Activated CD4-positive, alpha-beta T cell treated with anti-CD3 and anti-CD28 coated beads, Interleukin-2, amount 10 ng/mL, durations not matched to agents 7 days and 5 days (primary cell): ENCODE measurements at regions not wholly inside any gene's neighbourhood (a gene's known extent, or its start where the extent isn't known, plus 50 kb on each side); places are given as distances from the start of the nearest gene placed in this dataset.

Experiments used
- CTCF ChIA-PET: fragments of 350-600 bp; sonication (Branson Sonifier 250); formaldehyde crosslinking; loops from one replicate; lab custom pipeline; 2021; ENCODE audit warnings: antibody characterized with exemption; lab: Charles Lee
- POLR2A ChIA-PET: fragments of 350-600 bp; sonication (Branson Sonifier 250); formaldehyde crosslinking; loops from one replicate; lab custom pipeline; 2021; ENCODE audit warnings: antibody characterized with exemption; lab: Charles Lee
- DNase-seq: peaks from one replicate; pipeline ENCODE4 v3.0.0-alpha.2; 2020
- H3K27ac Mint-ChIP-seq: one replicate; pipeline ENCODE4 v1.8.0; 2021; ENCODE audit warnings: mild to moderate bottlenecking, moderate library complexity, mixed read lengths
- H3K27me3 Mint-ChIP-seq: one replicate; pipeline ENCODE4 v1.8.0; 2021; ENCODE audit warnings: mixed read lengths
- H3K36me3 Mint-ChIP-seq: one replicate; pipeline ENCODE4 v1.8.0; 2021; ENCODE audit warnings: low read depth, mixed read lengths
- H3K4me1 Mint-ChIP-seq: one replicate; pipeline ENCODE4 v1.8.0; 2021; ENCODE audit warnings: mixed read lengths
- H3K4me3 Mint-ChIP-seq: one replicate; pipeline ENCODE4 v1.8.0; 2021; ENCODE audit warnings: mild to moderate bottlenecking, moderate library complexity, mixed read lengths
- H3K9me3 Mint-ChIP-seq: one replicate; pipeline ENCODE4 v1.8.0; 2021; ENCODE audit warnings: mixed read lengths

GRCh38 chr1:221118176-221118937, 239.1 kb downstream of the HLX start:
- H3K36me3 Mint-ChIP-seq = no peaks in the 10 kb centered on the region
- no peaks in the 10 kb centered on the region for H3K9me3 Mint-ChIP-seq
- ChIA-PET CTCF (no interaction called here), POLR2A (no interaction called here)
- H3K27ac Mint-ChIP-seq = no peak overlapping the region
- H3K4me3 Mint-ChIP-seq = no peak overlapping the region
- DNase-seq = no peak
- H3K27me3 Mint-ChIP-seq = no peaks in the 10 kb centered on the region
- no peaks in the 10 kb centered on the region for H3K4me1 Mint-ChIP-seq

DNA sequence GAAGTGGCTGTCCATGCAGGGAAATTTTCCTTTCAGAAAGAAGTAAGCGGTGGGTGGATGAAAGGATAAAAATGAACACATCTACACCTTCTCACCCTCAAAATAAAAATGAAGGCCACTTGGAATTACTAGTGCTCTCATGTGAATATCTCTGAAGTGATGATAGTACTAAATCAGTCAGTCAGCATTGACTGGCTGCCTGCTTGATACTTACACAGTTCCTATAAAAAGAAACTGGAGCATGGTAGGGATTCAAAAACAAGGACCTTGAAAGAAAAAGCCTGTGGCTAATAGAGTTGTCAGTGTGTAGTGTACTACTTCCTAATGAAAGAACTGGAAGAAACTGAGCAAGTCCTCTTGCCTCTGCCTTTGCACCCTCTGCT, 239.7 kb downstream of the HLX start:
- Mint-ChIP-seq H3K36me3 (no peaks in the 10 kb centered on the region), H3K27me3 (no peaks in the 10 kb centered on the region), H3K9me3 (no peaks in the 10 kb centered on the region), H3K27ac (no peak overlapping the region), H3K4me1 (no peaks in the 10 kb centered on the region), H3K4me3 (no peak overlapping the region)
- DNase-seq = no peak
- ChIA-PET POLR2A (no interaction called here), CTCF (no interaction called here)

DNA sequence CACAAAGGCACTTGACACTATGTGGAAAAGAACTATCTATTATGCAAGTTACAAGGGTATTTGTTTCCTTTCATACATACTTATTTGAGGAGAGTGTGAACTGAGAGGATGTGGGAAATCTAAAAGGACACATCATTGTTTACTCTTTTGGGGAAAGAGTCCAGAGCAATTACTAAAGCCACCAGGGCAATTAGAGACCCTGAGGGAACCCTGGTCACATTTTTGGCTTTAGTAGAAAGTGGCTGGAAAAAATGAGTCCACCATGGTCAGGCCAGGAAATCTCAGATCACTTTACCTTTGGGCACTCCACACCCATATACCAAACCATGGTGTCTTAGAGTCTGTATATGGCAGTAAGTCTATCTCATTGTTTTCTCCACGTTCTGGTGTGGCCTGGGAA, 243.3 kb downstream of the HLX start:
- H3K27me3 Mint-ChIP-seq = no peaks in the 10 kb centered on the region
- H3K27ac Mint-ChIP-seq = no peak overlapping the region
- no peaks in the 10 kb centered on the region for H3K4me1 Mint-ChIP-seq
- ChIA-PET CTCF (no interaction called here), POLR2A (no interaction called here)
- H3K9me3 Mint-ChIP-seq = no peaks in the 10 kb centered on the region
- H3K4me3 Mint-ChIP-seq = no peak overlapping the region
- DNase-seq = no peak
- H3K36me3 Mint-ChIP-seq = no peaks in the 10 kb centered on the region

DNA sequence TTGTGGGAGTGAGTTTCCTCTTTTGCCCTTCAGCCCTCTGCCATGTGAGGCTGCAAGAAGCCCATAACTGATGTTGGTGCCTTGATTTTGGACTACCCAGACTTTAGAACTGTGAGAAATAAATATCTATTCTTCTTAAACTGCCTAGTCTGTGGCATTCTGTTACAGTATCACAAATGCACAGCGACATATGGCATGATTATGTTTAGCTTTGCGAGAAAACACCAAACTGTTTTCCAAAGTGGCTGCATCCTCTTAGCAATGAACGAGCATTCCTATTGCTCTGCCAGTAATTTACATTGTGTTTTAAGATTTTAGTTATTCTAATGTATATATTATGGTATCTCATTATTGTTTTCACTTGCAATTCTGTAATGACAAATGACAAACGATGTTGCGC, 246.7 kb downstream of the HLX start:
- POLR2A ChIA-PET = no interaction called here
- CTCF ChIA-PET = no interaction called here
- H3K27me3 Mint-ChIP-seq = no peaks in the 10 kb centered on the region
- DNase-seq = no peak
- H3K9me3 Mint-ChIP-seq = no peaks in the 10 kb centered on the region
- no peak overlapping the region for H3K4me3 Mint-ChIP-seq
- no peaks in the 10 kb centered on the region for H3K4me1 Mint-ChIP-seq
- H3K36me3 Mint-ChIP-seq = no peaks in the 10 kb centered on the region
- H3K27ac Mint-ChIP-seq = no peak overlapping the region

DNA sequence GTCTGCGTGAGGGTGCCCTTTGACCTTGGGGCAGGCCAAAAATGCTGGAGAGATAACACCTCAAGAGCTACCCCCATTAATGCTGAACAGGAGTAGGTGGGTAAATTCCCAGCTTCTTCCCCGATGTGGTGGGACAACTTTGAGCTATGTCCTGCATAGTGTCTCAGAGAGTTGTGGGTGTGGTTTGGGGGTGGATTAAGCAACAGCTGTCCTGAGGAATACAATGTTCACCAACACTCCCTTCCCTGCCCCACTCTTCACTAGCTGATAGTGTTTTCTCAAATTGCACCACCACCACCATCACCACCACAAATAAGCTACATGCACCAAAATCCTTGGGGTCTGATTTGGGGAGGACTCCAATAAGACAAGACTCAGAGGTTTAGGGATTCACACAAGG, 258.4 kb downstream of the HLX start:
- no peaks in the 10 kb centered on the region for H3K9me3 Mint-ChIP-seq
- H3K27me3 Mint-ChIP-seq = no peaks in the 10 kb centered on the region
- no peak for DNase-seq
- H3K4me1 Mint-ChIP-seq = no peaks in the 10 kb centered on the region
- H3K4me3 Mint-ChIP-seq = no peak overlapping the region
- H3K36me3 Mint-ChIP-seq = no peaks in the 10 kb centered on the region
- ChIA-PET CTCF (no interaction called here), POLR2A (no interaction called here)
- H3K27ac Mint-ChIP-seq = no peak overlapping the region

DNA sequence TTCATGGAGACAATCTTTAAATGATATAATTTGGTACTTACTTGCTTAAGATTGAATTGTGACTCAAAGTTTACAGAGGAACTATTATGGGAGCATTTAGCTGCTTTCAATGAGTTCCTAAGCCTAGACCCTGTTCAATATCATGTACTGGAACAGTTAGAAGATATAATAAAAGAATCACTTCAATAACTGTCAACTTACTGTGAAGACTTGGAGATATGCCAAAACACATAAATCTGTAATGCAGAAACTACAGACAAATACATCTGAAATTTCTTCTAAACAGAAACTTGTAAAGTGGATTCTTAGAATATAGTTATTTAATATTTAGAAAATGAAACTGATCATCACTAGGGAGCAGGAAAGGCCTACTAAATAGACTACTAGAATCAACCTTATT, 259.3 kb downstream of the HLX start:
- Mint-ChIP-seq H3K36me3 (no peaks in the 10 kb centered on the region), H3K4me1 (no peaks in the 10 kb centered on the region), H3K27me3 (no peaks in the 10 kb centered on the region), H3K9me3 (no peaks in the 10 kb centered on the region), H3K4me3 (no peak overlapping the region), H3K27ac (no peak overlapping the region)
- ChIA-PET CTCF (no interaction called here), POLR2A (no interaction called here)
- no peak for DNase-seq

DNA sequence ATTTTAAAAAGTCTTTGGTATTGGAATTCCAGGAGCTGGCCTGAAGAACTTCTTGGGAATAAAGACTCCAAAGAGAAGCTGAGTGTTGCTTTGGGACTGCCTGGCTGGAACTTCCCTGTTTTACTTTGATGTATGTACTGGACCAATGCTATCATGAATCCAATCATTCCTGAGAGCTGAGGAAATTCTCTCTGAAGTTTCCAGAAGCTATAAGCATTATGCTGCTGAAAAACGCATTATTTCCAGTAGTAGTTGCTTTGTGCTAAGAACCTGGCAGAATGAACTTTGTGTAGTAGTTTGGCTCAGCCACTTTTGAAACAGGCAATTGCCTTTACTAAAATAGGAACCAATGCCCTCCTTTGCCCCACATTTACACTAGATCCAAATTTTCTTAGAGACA, 260.7 kb downstream of the HLX start:
- Mint-ChIP-seq H3K9me3 (no peaks in the 10 kb centered on the region), H3K4me1 (no peaks in the 10 kb centered on the region)

GRCh38 chr1:221141096-221141495, 261.9 kb downstream of the HLX start:
- ChIA-PET CTCF (no interaction called here), POLR2A (no interaction called here)
- Mint-ChIP-seq H3K4me3 (no peak overlapping the region), H3K27me3 (no peaks in the 10 kb centered on the region), H3K9me3 (no peaks in the 10 kb centered on the region), H3K4me1 (no peaks in the 10 kb centered on the region), H3K36me3 (no peaks in the 10 kb centered on the region), H3K27ac (no peak overlapping the region)
- no peak for DNase-seq

More for the DNA sequence above, 260.7 kb downstream of the HLX start:
- H3K36me3 Mint-ChIP-seq = no peaks in the 10 kb centered on the region
- H3K27me3 Mint-ChIP-seq = no peaks in the 10 kb centered on the region
- ChIA-PET CTCF (no interaction called here), POLR2A (no interaction called here)
- no peak overlapping the region for H3K4me3 Mint-ChIP-seq
- no peak for DNase-seq
- no peak overlapping the region for H3K27ac Mint-ChIP-seq

GRCh38 chr1:221141606-221142285, 262.5 kb downstream of the HLX start:
- no peak for DNase-seq
- Mint-ChIP-seq H3K4me1 (no peaks in the 10 kb centered on the region), H3K9me3 (no peaks in the 10 kb centered on the region), H3K4me3 (no peak overlapping the region), H3K27ac (no peak overlapping the region), H3K27me3 (no peaks in the 10 kb centered on the region), H3K36me3 (no peaks in the 10 kb centered on the region)
- CTCF ChIA-PET = no interaction called here
- POLR2A ChIA-PET = no interaction called here

- Mint-ChIP-seq H3K27me3 (no peaks in the 10 kb centered on the region), H3K4me1 (no peaks in the 10 kb centered on the region), H3K9me3 (no peaks in the 10 kb centered on the region), H3K27ac (no peak overlapping the region), H3K4me3 (no peak overlapping the region), H3K36me3 (no peaks in the 10 kb centered on the region)
- CTCF ChIA-PET = no interaction called here
- POLR2A ChIA-PET = no interaction called here
- no peak for DNase-seq
Measured at GRCh38 chr1:221148660-221149059, 269.4 kb downstream of the HLX start.

- ChIA-PET CTCF (no interaction called here), POLR2A (no interaction called here)
- no peaks in the 10 kb centered on the region for H3K9me3 Mint-ChIP-seq
- no peak overlapping the region for H3K27ac Mint-ChIP-seq
- no peaks in the 10 kb centered on the region for H3K27me3 Mint-ChIP-seq
- H3K4me3 Mint-ChIP-seq = no peak overlapping the region
- no peaks in the 10 kb centered on the region for H3K36me3 Mint-ChIP-seq
- no peaks in the 10 kb centered on the region for H3K4me1 Mint-ChIP-seq
- no peak for DNase-seq
Measured at GRCh38 chr1:221149111-221149510, 269.9 kb downstream of the HLX start.

DNA sequence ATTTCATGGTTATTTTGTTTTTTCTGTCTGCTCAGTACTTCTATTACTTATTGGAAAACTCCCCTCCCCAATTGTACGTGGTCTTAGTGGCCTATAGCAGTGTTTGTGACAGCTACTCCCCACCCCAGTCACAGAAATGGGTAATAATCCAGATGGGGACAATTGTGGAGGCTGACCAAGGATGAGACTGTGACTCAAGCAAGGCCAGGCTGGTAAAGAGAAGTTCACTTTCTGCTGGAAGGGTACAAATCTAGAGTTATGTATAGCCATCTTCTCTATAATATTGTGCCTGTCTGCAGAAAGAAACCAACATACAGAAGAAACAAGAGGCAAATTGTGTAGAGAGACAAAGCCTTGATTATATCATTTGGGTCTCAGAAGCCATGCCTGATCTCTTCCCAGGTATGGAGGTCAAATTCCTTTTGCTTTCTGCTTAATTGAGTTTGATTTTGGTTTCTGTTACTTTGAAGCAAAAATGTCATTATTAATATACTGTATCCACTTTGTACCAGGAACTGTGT, 270.4 kb downstream of the HLX start:
- H3K27ac Mint-ChIP-seq = no peak overlapping the region
- H3K4me3 Mint-ChIP-seq = no peak overlapping the region
- no peaks in the 10 kb centered on the region for H3K36me3 Mint-ChIP-seq
- no peaks in the 10 kb centered on the region for H3K4me1 Mint-ChIP-seq
- H3K27me3 Mint-ChIP-seq = no peaks in the 10 kb centered on the region
- H3K9me3 Mint-ChIP-seq = no peaks in the 10 kb centered on the region
- POLR2A ChIA-PET = no interaction called here
- no peak for DNase-seq
- CTCF ChIA-PET = no interaction called here

- no peak overlapping the region for H3K27ac Mint-ChIP-seq
- no peaks in the 10 kb centered on the region for H3K27me3 Mint-ChIP-seq
- CTCF ChIA-PET = no interaction called here
- H3K4me1 Mint-ChIP-seq = no peaks in the 10 kb centered on the region
- POLR2A ChIA-PET = no interaction called here
- DNase-seq = no peak
- no peaks in the 10 kb centered on the region for H3K36me3 Mint-ChIP-seq
- H3K4me3 Mint-ChIP-seq = no peak overlapping the region
- H3K9me3 Mint-ChIP-seq = no peaks in the 10 kb centered on the region
Measured at GRCh38 chr1:221150996-221151395, 271.8 kb downstream of the HLX start.

DNA sequence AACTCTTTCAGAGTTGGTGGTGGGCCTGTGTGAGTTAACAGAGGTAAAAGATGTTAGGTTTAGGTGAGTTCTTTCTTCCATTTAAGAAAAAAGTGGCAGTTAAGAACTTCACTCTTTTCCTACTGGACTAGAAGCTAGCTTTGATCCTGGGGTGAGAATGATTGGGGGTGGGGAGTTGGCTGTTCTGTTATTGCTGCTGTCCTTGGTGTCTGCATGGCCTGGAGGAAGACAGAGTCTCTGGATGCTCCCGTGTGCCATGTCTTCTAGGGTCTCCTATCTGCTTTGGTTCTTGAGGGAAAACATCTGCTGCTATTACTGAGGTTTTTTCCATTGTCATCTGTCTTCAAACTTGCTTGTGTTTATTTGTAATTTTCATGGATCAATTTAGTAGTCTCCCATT, 275.7 kb downstream of the HLX start:
- POLR2A ChIA-PET = no interaction called here
- CTCF ChIA-PET = no interaction called here
- no peak overlapping the region for H3K27ac Mint-ChIP-seq
- no peak for DNase-seq
- no peak overlapping the region for H3K4me3 Mint-ChIP-seq
- H3K4me1 Mint-ChIP-seq = no peaks in the 10 kb centered on the region
- no peaks in the 10 kb centered on the region for H3K27me3 Mint-ChIP-seq
- no peaks in the 10 kb centered on the region for H3K36me3 Mint-ChIP-seq
- H3K9me3 Mint-ChIP-seq = no peaks in the 10 kb centered on the region
